SHP77 treated with DMSO at 0.1 percent for 48 hours (cell line): ENCODE measurements at regions not wholly inside any gene's neighbourhood (a gene's known extent, or its start where the extent isn't known, plus 50 kb on each side); places are given as distances from the start of the nearest gene placed in this dataset.

Source experiments
- DNase-seq: peaks from one replicate; lab custom pipeline; 2025; lab: John Stamatoyannopoulos, UW

DNA sequence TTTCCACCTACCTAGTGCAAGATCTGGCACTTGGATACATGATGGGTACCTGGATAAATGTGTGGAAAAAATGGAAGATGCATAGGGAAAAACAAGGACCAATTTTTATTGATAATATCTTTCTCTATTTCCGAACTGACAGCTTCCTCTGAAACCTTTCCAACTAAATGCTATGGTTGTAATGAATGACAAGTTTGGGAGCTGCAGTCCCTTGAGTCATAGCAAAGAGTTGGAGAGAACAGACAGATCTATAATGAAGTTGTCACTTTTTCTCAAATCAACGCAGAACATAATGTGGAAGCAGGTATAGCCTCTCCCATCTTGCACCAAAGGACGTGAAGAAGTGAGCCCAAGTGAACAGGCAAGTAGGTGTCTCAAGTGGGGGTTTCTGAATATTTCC is 296.5 kb upstream of the KAZN start:
- DNase-seq, result no peak

- no peak for DNase-seq
Measured at GRCh38 chr1:14303011-14303410, 295.5 kb upstream of the KAZN start.

DNA sequence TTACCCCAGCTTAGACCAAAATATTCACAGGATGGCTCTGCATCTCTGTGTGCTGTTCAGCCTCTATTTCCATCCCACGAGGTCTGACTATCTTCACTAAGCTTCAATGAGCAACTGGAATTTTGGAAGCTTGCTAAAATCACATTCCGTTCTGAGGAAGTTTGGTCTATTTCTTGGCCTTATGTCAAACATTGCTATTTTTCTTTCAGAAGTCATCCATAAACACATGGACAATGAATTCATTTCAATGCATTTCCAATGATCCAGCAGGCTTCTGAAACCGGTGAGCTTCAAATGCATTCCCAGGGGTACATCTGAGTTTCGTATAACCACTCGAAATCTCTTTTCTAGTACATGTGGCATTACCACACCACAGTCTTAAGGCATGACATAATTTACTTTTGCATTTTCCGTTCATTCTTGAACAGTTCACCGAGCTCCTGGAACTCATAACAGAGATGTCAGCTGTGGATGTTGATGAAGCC is 294.1 kb upstream of the KAZN start:
- DNase-seq, result no peak

DNA sequence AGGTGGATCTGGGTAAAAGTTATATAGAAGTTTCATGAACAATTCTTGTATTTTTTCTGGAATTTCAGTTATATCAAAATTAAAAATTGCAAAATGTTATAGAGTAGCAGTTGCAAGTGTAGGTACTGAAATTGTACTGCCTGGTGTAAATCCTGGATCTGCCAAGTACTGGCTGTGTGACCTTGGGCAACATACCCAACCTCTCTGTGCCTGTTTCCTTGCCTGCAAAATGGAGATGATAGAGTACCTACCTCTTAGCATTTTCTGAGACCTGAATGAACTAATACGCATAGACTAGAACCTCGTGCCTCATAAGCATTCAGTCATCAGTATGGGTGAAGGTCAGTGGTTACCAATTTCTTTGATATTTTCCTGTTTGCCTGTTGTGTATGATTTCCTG is 290.0 kb upstream of the KAZN start:
- DNase-seq, result no peak

DNA sequence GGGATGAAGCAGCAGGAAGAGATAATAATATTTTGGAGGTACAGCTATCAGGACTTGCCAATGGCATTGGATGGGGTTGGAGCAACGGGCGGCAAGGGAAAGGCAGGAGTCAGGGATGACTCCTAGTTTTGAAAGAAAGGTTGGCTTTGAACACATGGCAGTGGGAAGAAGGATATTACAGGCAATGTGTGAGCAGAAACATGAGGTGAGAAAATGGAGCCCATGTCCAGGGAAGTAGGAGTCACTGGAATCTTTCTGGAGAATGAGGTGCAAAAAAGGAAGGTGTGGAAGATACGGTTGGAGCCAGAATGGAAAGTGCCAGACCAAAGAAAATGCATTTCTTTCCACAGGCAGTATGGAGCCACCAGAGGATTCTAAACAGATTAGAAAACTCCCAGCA is 288.5 kb upstream of the KAZN start:
- no peak for DNase-seq

DNA sequence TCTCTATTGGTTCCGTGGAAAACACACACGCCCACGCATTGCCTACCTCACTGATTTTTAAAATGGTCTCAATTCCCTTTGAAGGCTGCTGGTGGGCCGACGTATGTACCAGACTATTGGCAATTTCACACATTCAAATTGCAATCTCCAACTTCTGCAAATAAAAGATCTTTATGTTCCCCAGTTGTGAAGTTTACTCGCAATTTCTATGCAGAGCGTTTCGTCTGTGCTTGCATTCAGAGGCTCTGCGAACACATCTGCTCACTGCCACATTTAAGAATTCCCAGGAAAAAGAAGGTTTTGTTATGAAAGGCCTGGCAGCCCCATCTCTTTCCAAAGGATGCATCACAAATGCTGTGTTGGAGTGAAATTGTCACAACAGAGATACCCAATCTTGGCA is 288.0 kb upstream of the KAZN start:
- DNase-seq, result no peak

GRCh38 chr1:14313731-14314431 is 284.6 kb upstream of the KAZN start:
- no peak for DNase-seq

DNA sequence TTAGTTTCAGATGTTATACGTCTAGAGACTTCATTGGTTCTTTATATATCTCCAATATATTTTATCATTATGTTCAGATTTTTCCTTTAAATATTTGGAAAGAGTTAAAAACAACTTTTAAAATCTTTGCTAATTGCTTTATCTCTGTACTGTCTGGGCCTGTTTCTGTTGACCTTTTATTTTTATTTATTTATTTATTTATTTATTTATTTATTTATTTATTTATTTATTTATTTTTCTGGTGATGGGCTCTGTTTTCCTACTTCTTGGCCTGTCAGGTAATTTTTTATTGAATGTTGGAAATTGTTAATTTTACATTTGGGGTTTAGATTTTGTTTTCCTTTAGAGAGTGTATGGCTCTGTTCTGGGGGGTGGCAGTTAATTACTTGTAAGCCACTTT is 279.7 kb upstream of the KAZN start:
- DNase-seq, result no peak

- no peak for DNase-seq
Measured at GRCh38 chr1:14320518-14320917, 278.0 kb upstream of the KAZN start.

DNA sequence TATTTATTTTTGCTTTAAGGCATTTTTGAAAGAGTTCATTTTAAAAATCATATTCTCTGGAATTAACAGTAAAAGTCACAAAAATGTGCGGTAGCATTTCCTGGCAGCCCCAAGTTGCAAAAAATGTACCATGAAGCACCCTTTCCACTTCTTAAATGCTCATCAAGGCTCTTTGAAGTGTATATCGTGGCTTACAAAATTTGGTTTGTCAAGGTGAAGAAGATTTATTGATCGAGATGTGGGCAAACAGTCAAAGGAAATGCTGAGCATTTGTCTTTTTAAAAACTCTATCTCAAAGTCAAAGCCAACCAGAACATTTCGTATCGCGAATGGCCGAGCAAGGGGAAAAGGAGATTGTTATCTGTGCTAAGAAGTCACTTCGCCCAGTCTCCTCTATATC is 277.5 kb upstream of the KAZN start:
- no peak for DNase-seq

DNA sequence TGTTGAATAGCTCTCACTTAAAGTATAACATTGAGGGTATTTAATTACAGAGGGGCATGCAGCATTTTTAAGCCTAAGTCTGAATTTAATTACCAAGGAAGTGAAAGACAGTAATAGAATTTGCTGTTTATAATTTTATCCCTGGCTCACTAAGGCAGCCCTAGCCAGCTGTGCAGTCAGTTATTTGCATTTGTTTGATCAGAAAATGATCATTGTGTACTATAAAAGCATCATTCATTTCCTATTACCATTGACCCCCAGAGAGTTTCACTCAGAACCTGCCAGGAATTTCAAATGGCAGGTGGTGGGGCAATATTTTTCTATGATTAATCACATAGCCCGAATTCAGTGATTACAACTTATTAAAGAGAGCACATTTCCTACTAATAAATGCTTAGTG is 277.1 kb upstream of the KAZN start:
- DNase-seq, result no peak

DNA sequence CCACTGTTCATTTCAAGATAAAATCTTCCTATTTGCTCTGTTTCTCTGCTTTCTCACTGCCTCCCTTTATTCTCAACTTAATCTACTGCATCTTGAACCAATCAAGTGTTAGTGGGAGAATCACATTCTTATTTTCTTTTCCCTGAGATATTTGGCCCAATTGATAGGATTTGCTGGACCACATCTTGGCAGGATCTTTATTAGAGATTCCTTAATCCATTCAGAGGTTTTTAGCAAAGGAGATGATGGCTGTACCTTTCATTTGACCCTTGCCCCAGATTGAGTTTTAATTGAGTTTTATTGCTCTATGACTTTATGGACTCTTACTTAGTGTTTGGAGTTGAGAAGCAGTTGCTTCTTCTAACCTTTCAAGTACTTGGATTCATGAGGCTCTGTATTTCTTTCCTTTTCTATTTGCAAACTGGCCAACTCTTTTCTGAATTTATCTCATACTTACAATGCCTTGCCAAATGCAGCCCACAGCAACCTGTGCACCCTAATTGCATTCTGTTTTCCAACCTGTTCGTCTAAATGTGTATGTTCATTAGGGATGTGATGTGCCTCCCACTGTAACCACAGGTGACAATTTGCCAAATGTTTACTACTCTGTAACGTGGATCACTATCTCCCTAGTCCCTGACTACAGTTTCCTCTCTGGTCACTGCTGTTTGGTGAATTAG is 274.8 kb upstream of the KAZN start:
- DNase-seq, result no peak

- DNase-seq, result no peak
Measured at GRCh38 chr1:14324248-14324630, 274.2 kb upstream of the KAZN start.

- no peak for DNase-seq
Measured at GRCh38 chr1:14326857-14327256, 271.6 kb upstream of the KAZN start.

- no peak for DNase-seq
Measured at GRCh38 chr1:14328685-14329084, 269.8 kb upstream of the KAZN start.

DNA sequence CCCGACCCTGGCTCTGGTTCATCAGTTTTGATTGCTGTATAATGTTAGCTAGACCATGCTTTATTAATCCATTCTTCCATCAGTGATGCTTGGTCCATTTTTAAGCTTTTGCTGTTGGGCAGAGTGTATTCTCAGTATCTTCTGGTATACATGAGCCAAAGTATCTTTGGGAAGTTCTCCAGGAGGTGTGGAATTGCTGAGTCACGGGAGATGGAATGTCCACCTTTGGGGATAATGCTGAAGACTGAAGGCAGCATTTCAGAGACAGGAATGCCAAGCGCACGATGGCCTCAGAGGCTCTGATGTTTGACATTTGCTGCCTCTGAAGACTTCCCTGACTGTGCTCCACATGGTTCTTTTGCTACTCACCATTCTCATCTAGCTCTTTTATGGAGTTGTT is 266.3 kb upstream of the KAZN start:
- no peak for DNase-seq

DNA sequence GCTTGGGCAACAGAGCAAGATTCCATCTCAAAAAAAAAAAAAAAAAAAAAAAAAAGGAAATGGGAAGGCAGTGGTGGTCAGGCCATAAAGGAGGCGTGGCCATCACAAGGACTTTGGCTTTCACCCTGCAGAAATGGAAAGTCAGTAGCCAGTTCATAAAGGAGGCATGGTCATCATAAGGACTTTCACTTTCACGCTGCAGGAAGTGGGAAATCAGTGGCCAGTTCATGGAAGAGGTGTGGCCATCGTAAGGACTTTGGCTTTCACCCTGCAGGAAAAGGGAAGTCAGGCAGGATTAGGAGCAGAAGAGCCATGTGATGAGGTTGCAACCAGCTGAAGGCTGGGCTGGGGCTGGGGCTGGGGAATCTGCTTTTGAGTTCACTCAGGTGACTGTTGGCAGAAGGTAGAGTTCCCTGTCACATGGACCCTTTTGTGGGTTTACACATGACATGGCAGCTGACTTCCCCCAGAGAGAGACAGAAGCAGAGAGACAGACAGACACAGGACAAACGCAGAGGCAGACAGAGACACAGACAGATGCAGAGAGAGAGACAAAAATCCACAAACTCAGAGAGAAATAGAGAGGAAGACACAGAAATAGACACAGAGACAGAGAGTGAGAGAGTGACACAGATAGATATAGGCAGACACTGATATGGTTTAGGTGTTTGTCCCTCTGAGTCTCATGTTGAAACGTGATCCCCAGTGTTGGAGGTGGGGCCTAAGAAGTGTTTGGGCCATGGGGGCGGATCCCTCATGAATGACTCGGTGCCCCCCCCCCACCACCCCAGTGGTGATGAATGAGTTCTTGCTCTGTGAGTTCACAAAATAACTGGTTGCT is 263.9 kb upstream of the KAZN start:
- DNase-seq, result no peak

DNA sequence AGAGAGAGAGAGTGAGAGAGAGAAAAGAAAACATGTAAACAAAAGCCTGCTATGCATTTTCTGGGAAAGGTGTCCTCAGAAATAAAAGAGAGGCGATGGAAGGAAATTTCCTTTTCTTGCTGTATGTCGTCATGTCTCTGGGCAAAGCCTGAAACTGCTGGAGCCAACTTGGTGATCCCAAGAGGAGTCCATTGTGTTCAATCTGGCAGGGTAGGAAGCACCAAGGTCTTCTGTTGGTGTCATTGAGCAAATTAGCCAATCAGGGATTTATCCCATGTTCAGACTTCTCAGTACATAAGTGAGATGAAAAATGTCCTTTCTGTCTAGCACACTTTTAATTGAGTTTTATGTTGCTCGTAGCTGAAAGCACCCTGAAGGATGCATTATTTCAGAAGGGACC is 260.0 kb upstream of the KAZN start:
- no peak for DNase-seq

DNA sequence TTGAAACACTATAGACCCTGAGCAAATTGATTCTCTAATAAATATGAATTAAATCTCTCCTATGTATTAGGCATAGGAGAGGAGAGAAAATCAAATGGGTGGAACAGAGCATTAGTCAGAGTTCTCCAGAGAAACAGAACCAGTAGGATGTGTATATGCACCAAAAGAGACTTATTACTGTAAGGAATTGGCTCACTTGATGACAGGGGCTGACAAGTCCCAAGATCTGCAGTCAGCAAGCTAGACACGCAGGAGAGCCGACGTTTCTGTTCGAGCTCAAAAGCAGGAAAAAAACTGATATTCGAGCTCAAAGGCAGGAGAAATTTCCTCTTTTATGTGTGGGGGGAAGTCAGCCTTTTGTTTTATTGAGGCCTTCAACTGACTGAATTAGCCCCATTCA is 259.2 kb upstream of the KAZN start:
- no peak for DNase-seq

- DNase-seq, result no peak
Measured at GRCh38 chr1:14340002-14340785, 258.3 kb upstream of the KAZN start.

DNA sequence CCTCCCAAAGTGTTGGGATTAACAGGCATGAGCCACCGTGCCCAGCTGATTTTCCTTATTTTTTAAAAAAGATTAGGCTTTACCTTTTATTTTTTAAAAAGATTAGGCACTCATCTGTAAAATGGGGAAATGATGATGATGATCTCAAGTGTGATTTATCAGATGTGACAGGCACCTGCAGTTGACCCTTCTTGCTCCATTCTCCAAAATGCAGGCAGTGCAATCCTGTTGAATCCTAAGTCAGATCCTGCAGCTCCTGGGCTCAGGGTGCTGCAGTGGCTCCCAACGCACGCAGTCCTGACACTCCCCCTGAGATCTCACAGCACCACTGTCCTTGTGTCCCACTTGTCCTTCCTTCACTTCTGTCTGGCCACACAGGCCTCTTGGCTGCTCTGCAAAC is 257.3 kb upstream of the KAZN start:
- no peak for DNase-seq

- no peak for DNase-seq
Measured at GRCh38 chr1:14345946-14346550, 252.4 kb upstream of the KAZN start.
